GM23338 (cell line): ENCODE measurements at regions not wholly inside any gene's neighbourhood (a gene's known extent, or its start where the extent isn't known, plus 50 kb on each side); places are given as distances from the start of the nearest gene placed in this dataset.

Experiments used
- ATAC-seq: fragments of 200-7000 bp; cut with Tn5 transposase; 3 replicates; pipeline ENCODE4 v1.9.1; 2020
- DNase-seq: peaks from one replicate; pipeline ENCODE4 v3.0.0-alpha.2; 2015; ENCODE audit warnings: low spot score
- H2AFZ ChIP-seq: fragments of 200-600 bp; sonication (generic); 2 replicates; pipeline ENCODE4 v1.8.0; 2016; ENCODE audit warnings: antibody characterized with exemption, mild to moderate bottlenecking, moderate library complexity
- H3F3A ChIP-seq: fragments of 200-600 bp; sonication (generic); replicated peaks from 2 replicates; pipeline ENCODE4 v1.8.0; 2017; ENCODE audit warnings: antibody characterized with exemption, mixed run types, low read depth
- H3K27ac ChIP-seq: fragments of 200-600 bp; sonication (generic); 2 replicates; pipeline ENCODE4 v1.6.1; 2016; ENCODE audit warnings: low read depth
- H3K27me3 ChIP-seq: fragments of 200-600 bp; sonication (generic); 2 replicates; pipeline ENCODE4 v1.8.0; 2016; ENCODE audit warnings: mild to moderate bottlenecking, mixed run types, moderate library complexity; ENCODE audit not compliant: insufficient read depth
- H3K36me3 ChIP-seq: fragments of 200-600 bp; sonication (generic); 2 replicates; pipeline ENCODE4 v1.8.0; 2016; ENCODE audit warnings: mild to moderate bottlenecking; ENCODE audit not compliant: insufficient read depth
- H3K4me1 ChIP-seq: fragments of 200-600 bp; sonication (generic); 2 replicates; pipeline ENCODE4 v1.8.0; 2016; ENCODE audit warnings: mild to moderate bottlenecking, moderate library complexity; ENCODE audit not compliant: insufficient read depth
- H3K4me2 ChIP-seq: fragments of 200-600 bp; sonication (generic); 2 replicates; pipeline ENCODE4 v1.7.1; 2017; ENCODE audit warnings: mixed run types
- H3K4me3 ChIP-seq: fragments of 200-600 bp; sonication (generic); 2 replicates; pipeline ENCODE4 v1.6.1; 2016; ENCODE audit warnings: mixed run types
- H3K79me2 ChIP-seq: fragments of 200-600 bp; sonication (generic); replicated peaks from 2 replicates; pipeline ENCODE4 v1.8.0; 2017; ENCODE audit warnings: mild to moderate bottlenecking; ENCODE audit not compliant: insufficient read depth
- H3K9me2 ChIP-seq: fragments of 200-600 bp; sonication (generic); 2 replicates; pipeline ENCODE4 v1.8.0; 2017; ENCODE audit not compliant: insufficient read depth
- H4K20me1 ChIP-seq: fragments of 200-600 bp; sonication (generic); replicated peaks from 2 replicates; pipeline ENCODE4 v1.8.0; 2017; ENCODE audit warnings: mild to moderate bottlenecking; ENCODE audit not compliant: insufficient read depth
- H3K27ac Mint-ChIP-seq: 2 replicates; pipeline ENCODE4 v1.8.0; 2020; ENCODE audit warnings: inconsistent platforms, mild to moderate bottlenecking, moderate library complexity, mixed read lengths
- H3K27me3 Mint-ChIP-seq: 3 replicates; pipeline ENCODE4 v1.8.0; 2022; ENCODE audit warnings: low read depth, mild to moderate bottlenecking, moderate library complexity, mixed read lengths, inconsistent platforms; ENCODE audit not compliant: insufficient read depth, poor library complexity
- H3K36me3 Mint-ChIP-seq: 3 replicates; pipeline ENCODE4 v1.8.0; 2021; ENCODE audit warnings: low read depth, mild to moderate bottlenecking, inconsistent platforms, moderate library complexity, mixed read lengths
- H3K4me1 Mint-ChIP-seq: 3 replicates; pipeline ENCODE4 v1.8.0; 2020; ENCODE audit warnings: mild to moderate bottlenecking, inconsistent platforms, mixed read lengths
- H3K4me3 Mint-ChIP-seq: 3 replicates; pipeline ENCODE4 v1.8.0; 2021; ENCODE audit warnings: moderate library complexity, mild to moderate bottlenecking, inconsistent platforms, mixed read lengths
- H3K9me3 Mint-ChIP-seq: 3 replicates; pipeline ENCODE4 v1.8.0; 2020; ENCODE audit warnings: moderate library complexity, mild to moderate bottlenecking, inconsistent platforms, mixed read lengths
- CREB1 ChIP-seq: fragments of 250-450 bp; sonication (Bioruptor Pico); IDR thresholded peaks from 2 replicates; pipeline ENCODE4 v1.5.0; 2020; ENCODE audit warnings: low read depth, mild to moderate bottlenecking, moderate library complexity
- EZH2 ChIP-seq: fragments of 200-600 bp; sonication (generic); IDR thresholded peaks from one replicate; pipeline ENCODE4 v1.8.0; 2017; ENCODE audit warnings: antibody characterized with exemption, mild to moderate bottlenecking, low read depth; ENCODE audit not compliant: unreplicated experiment
- EZH2phosphoT487 ChIP-seq: fragments of 200-600 bp; sonication (generic); IDR thresholded peaks from one replicate; pipeline ENCODE4 v1.8.1; 2018; ENCODE audit warnings: antibody characterized with exemption; ENCODE audit not compliant: unreplicated experiment
- JUNB ChIP-seq: IDR thresholded peaks from one replicate; pipeline ENCODE4 v1.6.1; 2016; ENCODE audit warnings: antibody characterized with exemption; ENCODE audit not compliant: unreplicated experiment
- POLR2AphosphoS5 ChIP-seq: IDR thresholded peaks from 2 replicates; pipeline ENCODE4 v1.6.1; 2016; ENCODE audit warnings: antibody characterized with exemption, low read depth
- STAT1 ChIP-seq: IDR thresholded peaks from one replicate; pipeline ENCODE4 v1.6.1; 2016; ENCODE audit warnings: antibody characterized with exemption; ENCODE audit not compliant: unreplicated experiment
- TF ChIP-seq, protein P1 (sequence below), 2 experiments: fragments of 200-600 bp in 1 of 2; sonication (generic) in 1 of 2; conservative IDR thresholded peaks; 2 replicates each; pipeline versions ENCODE4 v1.5.1 to v1.6.1; 2016 to 2017; ENCODE audit warnings: antibody characterized with exemption in 2 of 2, low read depth in 2 of 2, mild to moderate bottlenecking in 2 of 2, moderate library complexity in 1 of 2
- TF ChIP-seq, protein P2 (sequence below): IDR thresholded peaks from 2 replicates; pipeline ENCODE4 v1.6.1; 2016; ENCODE audit warnings: antibody characterized with exemption
- TF ChIP-seq, protein P3 (sequence below): IDR thresholded peaks from one replicate; pipeline ENCODE4 v1.6.1; 2018; ENCODE audit warnings: antibody characterized with exemption; ENCODE audit not compliant: unreplicated experiment
- TF ChIP-seq, protein P4 (sequence below): fragments of 250-450 bp; sonication (Bioruptor Pico); IDR thresholded peaks from 2 replicates; pipeline ENCODE4 v1.5.0; 2020; ENCODE audit warnings: mild to moderate bottlenecking, moderate library complexity

DNA sequence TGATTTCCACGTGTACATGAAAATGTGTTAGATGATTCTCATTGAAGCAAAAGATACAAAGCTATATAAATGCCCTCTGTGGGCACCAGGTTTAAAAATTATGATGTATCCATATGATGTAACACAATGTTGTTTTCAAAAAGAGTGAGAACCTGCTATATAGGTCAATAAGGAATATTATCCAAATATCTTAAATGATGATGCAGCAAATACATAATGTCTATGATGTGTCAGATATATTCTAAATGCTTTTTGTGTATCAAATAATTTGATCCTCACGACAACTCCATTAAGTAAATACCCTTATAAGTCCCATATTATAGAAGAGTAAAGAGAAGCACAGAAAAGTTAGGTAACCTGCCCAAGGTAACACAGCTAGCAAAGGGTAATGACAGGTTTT is 393.0 kb upstream of the DCN start:
- Histone ChIP-seq H3K27ac (no peak overlapping the region), H3K36me3 (no peaks in the 10 kb centered on the region), H2AFZ (no peak overlapping the region), H3K27me3 (no peaks in the 10 kb centered on the region), H3K9me2 (no peaks in the 10 kb centered on the region), H3K4me1 (no peaks in the 10 kb centered on the region), H4K20me1 (no peaks in the 10 kb centered on the region), H3K4me2 (no peak overlapping the region), H3K79me2 (no peaks in the 10 kb centered on the region), H3F3A (no peaks in the 10 kb centered on the region), H3K4me3 (no peak overlapping the region)
- DNase-seq (no peak), ATAC-seq (no peak)
- H3K27me3 Mint-ChIP-seq, result no peaks in the 10 kb centered on the region
- no peak overlapping the region for H3K27ac Mint-ChIP-seq
- H3K4me3 Mint-ChIP-seq, result no peak overlapping the region
- no peaks in the 10 kb centered on the region for H3K9me3 Mint-ChIP-seq
- no peaks in the 10 kb centered on the region for H3K36me3 Mint-ChIP-seq
- peaks cover 6% of the 10 kb centered on the region; the same call in 1 of the 3 replicates for H3K4me1 Mint-ChIP-seq
- TF ChIP-seq EZH2, result no peak

DNA sequence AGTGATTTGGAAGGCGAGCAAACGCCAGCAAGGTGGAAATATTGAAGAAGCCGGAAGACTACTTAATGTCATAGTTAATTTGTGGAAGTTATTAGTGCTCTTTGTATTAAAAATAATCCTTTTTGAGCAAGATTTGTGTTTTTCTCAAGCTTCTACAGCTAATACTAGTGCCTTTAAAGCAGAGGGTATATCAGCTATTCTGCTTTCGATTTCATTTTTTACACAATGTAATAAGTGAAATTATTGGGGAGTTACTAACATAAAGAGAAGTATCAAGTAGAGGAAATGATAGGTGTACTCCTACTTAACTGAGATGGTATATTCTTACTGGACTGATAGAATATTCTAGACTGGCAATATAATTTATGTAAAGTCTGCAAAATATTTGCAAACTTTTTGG is 392.4 kb upstream of the DCN start:
- Mint-ChIP-seq H3K4me3 (no peak overlapping the region), H3K27me3 (no peaks in the 10 kb centered on the region), H3K27ac (no peak overlapping the region), H3K9me3 (no peaks in the 10 kb centered on the region), H3K36me3 (no peaks in the 10 kb centered on the region), H3K4me1 (peaks cover 6% of the 10 kb centered on the region; the same call in 1 of the 3 replicates)
- Histone ChIP-seq H3K9me2 (no peaks in the 10 kb centered on the region), H3K4me3 (no peak overlapping the region), H4K20me1 (no peaks in the 10 kb centered on the region), H2AFZ (0 out of 2 replicates have a peak overlapping the region, but pooled peaks have one; percentile 52), H3K79me2 (no peaks in the 10 kb centered on the region), H3K4me2 (no peak overlapping the region), H3F3A (no peaks in the 10 kb centered on the region), H3K36me3 (no peaks in the 10 kb centered on the region), H3K27ac (no peak overlapping the region), H3K4me1 (no peaks in the 10 kb centered on the region), H3K27me3 (no peaks in the 10 kb centered on the region)
- DNase-seq, result no peak
- ATAC-seq, result no peak
- no peak for TF ChIP-seq STAT1
- TF ChIP-seq POLR2AphosphoS5, result no peak
- TF ChIP-seq CREB1 (CRISPR knock-in tag), result no peak
- no peak for TF ChIP-seq EZH2phosphoT487
- TF ChIP-seq, protein P1, sequence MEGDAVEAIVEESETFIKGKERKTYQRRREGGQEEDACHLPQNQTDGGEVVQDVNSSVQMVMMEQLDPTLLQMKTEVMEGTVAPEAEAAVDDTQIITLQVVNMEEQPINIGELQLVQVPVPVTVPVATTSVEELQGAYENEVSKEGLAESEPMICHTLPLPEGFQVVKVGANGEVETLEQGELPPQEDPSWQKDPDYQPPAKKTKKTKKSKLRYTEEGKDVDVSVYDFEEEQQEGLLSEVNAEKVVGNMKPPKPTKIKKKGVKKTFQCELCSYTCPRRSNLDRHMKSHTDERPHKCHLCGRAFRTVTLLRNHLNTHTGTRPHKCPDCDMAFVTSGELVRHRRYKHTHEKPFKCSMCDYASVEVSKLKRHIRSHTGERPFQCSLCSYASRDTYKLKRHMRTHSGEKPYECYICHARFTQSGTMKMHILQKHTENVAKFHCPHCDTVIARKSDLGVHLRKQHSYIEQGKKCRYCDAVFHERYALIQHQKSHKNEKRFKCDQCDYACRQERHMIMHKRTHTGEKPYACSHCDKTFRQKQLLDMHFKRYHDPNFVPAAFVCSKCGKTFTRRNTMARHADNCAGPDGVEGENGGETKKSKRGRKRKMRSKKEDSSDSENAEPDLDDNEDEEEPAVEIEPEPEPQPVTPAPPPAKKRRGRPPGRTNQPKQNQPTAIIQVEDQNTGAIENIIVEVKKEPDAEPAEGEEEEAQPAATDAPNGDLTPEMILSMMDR (conservative IDR thresholded peaks at IDR 0.05; ENCODE audit: low read depth in 2 of 2), result no peak
- TF ChIP-seq, protein P2, sequence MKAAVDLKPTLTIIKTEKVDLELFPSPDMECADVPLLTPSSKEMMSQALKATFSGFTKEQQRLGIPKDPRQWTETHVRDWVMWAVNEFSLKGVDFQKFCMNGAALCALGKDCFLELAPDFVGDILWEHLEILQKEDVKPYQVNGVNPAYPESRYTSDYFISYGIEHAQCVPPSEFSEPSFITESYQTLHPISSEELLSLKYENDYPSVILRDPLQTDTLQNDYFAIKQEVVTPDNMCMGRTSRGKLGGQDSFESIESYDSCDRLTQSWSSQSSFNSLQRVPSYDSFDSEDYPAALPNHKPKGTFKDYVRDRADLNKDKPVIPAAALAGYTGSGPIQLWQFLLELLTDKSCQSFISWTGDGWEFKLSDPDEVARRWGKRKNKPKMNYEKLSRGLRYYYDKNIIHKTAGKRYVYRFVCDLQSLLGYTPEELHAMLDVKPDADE, result no peak
- TF ChIP-seq, protein P3, sequence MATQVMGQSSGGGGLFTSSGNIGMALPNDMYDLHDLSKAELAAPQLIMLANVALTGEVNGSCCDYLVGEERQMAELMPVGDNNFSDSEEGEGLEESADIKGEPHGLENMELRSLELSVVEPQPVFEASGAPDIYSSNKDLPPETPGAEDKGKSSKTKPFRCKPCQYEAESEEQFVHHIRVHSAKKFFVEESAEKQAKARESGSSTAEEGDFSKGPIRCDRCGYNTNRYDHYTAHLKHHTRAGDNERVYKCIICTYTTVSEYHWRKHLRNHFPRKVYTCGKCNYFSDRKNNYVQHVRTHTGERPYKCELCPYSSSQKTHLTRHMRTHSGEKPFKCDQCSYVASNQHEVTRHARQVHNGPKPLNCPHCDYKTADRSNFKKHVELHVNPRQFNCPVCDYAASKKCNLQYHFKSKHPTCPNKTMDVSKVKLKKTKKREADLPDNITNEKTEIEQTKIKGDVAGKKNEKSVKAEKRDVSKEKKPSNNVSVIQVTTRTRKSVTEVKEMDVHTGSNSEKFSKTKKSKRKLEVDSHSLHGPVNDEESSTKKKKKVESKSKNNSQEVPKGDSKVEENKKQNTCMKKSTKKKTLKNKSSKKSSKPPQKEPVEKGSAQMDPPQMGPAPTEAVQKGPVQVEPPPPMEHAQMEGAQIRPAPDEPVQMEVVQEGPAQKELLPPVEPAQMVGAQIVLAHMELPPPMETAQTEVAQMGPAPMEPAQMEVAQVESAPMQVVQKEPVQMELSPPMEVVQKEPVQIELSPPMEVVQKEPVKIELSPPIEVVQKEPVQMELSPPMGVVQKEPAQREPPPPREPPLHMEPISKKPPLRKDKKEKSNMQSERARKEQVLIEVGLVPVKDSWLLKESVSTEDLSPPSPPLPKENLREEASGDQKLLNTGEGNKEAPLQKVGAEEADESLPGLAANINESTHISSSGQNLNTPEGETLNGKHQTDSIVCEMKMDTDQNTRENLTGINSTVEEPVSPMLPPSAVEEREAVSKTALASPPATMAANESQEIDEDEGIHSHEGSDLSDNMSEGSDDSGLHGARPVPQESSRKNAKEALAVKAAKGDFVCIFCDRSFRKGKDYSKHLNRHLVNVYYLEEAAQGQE, result no peak
- no peak for TF ChIP-seq EZH2
- TF ChIP-seq JUNB, result no peak
- TF ChIP-seq, protein P4, sequence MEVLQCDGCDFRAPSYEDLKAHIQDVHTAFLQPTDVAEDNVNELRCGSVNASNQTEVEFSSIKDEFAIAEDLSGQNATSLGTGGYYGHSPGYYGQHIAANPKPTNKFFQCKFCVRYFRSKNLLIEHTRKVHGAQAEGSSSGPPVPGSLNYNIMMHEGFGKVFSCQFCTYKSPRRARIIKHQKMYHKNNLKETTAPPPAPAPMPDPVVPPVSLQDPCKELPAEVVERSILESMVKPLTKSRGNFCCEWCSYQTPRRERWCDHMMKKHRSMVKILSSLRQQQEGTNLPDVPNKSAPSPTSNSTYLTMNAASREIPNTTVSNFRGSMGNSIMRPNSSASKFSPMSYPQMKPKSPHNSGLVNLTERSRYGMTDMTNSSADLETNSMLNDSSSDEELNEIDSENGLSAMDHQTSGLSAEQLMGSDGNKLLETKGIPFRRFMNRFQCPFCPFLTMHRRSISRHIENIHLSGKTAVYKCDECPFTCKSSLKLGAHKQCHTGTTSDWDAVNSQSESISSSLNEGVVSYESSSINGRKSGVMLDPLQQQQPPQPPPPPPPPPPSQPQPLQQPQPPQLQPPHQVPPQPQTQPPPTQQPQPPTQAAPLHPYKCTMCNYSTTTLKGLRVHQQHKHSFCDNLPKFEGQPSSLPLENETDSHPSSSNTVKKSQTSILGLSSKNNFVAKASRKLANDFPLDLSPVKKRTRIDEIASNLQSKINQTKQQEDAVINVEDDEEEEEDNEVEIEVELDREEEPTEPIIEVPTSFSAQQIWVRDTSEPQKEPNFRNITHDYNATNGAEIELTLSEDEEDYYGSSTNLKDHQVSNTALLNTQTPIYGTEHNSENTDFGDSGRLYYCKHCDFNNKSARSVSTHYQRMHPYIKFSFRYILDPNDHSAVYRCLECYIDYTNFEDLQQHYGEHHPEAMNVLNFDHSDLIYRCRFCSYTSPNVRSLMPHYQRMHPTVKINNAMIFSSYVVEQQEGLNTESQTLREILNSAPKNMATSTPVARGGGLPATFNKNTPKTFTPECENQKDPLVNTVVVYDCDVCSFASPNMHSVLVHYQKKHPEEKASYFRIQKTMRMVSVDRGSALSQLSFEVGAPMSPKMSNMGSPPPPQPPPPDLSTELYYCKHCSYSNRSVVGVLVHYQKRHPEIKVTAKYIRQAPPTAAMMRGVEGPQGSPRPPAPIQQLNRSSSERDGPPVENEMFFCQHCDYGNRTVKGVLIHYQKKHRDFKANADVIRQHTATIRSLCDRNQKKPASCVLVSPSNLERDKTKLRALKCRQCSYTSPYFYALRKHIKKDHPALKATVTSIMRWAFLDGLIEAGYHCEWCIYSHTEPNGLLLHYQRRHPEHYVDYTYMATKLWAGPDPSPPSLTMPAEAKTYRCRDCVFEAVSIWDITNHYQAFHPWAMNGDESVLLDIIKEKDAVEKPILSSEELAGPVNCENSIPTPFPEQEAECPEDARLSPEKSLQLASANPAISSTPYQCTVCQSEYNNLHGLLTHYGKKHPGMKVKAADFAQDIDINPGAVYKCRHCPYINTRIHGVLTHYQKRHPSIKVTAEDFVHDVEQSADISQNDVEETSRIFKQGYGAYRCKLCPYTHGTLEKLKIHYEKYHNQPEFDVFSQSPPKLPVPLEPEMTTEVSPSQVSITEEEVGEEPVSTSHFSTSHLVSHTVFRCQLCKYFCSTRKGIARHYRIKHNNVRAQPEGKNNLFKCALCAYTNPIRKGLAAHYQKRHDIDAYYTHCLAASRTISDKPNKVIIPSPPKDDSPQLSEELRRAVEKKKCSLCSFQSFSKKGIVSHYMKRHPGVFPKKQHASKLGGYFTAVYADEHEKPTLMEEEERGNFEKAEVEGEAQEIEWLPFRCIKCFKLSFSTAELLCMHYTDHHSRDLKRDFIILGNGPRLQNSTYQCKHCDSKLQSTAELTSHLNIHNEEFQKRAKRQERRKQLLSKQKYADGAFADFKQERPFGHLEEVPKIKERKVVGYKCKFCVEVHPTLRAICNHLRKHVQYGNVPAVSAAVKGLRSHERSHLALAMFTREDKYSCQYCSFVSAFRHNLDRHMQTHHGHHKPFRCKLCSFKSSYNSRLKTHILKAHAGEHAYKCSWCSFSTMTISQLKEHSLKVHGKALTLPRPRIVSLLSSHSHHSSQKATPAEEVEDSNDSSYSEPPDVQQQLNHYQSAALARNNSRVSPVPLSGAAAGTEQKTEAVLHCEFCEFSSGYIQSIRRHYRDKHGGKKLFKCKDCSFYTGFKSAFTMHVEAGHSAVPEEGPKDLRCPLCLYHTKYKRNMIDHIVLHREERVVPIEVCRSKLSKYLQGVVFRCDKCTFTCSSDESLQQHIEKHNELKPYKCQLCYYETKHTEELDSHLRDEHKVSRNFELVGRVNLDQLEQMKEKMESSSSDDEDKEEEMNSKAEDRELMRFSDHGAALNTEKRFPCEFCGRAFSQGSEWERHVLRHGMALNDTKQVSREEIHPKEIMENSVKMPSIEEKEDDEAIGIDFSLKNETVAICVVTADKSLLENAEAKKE (CRISPR knock-in tag), result no peak
